PC-3 (cell line): ENCODE measurements at regions not wholly inside any gene's neighbourhood (a gene's known extent, or its start where the extent isn't known, plus 50 kb on each side); places are given as distances from the start of the nearest gene placed in this dataset.
"Not testable (repeated sequence)": the region's sequence is repeated elsewhere in the genome, so short reads cannot be mapped to it uniquely, and the experiment has no call there.

ENCODE experiments used
- ATAC-seq: fragments of 200-7000 bp; cut with Tn5 transposase; 2 replicates; pipeline ENCODE4 v1.9.1; 2020; ENCODE audit warnings: mild to moderate bottlenecking, moderate library complexity
- BruUV-seq: library from RNA; stranded (reverse); fragments of 400-500 nt; replicated peaks from 2 replicates; lab custom pipeline; 2021; lab: Mats Ljungman, UMichigan
- CTCF ChIA-PET: fragments of 300-600 bp; sonication (Branson Sonifier 250); formaldehyde crosslinking; loops from one replicate; lab custom pipeline; 2022; ENCODE audit warnings: antibody characterized with exemption; lab: Charles Lee
- POLR2A ChIA-PET: fragments of 300-600 bp; sonication (Branson Sonifier 250); formaldehyde crosslinking; loops from one replicate; lab custom pipeline; 2022; ENCODE audit warnings: antibody characterized with exemption; ENCODE audit not compliant: unreplicated experiment; lab: Charles Lee
- DNase-seq: peaks from one replicate; pipeline ENCODE4 v3.0.0-alpha.2; 2015
- H2AFZ ChIP-seq: fragments of 300-600 bp; sonication (generic); 2 replicates; pipeline ENCODE4 v1.6.0; 2016; ENCODE audit warnings: antibody characterized with exemption, low read length
- H3F3A ChIP-seq: fragments of 300-600 bp; sonication (generic); one replicate; pipeline ENCODE4 v1.6.0; 2017; ENCODE audit warnings: antibody characterized with exemption, low read length, control low read depth, mild to moderate bottlenecking; ENCODE audit not compliant: unreplicated experiment
- H3K27ac ChIP-seq: fragments of 300-600 bp; sonication (generic); 2 replicates; pipeline ENCODE4 v1.5.1; 2016; ENCODE audit warnings: mild to moderate bottlenecking, low read length
- H3K27me3 ChIP-seq: fragments of 300-600 bp; sonication (generic); 2 replicates; pipeline ENCODE4 v1.6.1; 2016; ENCODE audit warnings: low read length, mixed read lengths
- H3K36me3 ChIP-seq: fragments of 300-600 bp; sonication (generic); 2 replicates; pipeline ENCODE4 v1.6.1; 2016; ENCODE audit warnings: low read depth, mixed run types, low read length, mixed read lengths
- H3K4me1 ChIP-seq: fragments of 300-600 bp; sonication (generic); 2 replicates; pipeline ENCODE4 v1.5.1; 2016; ENCODE audit warnings: low read length; ENCODE audit not compliant: insufficient read depth
- H3K4me2 ChIP-seq: fragments of 300-600 bp; sonication (generic); 2 replicates; pipeline ENCODE4 v1.6.0; 2016; ENCODE audit warnings: low read length
- H3K4me3 ChIP-seq: fragments of 300-600 bp; sonication (generic); 2 replicates; pipeline ENCODE4 v1.5.1; 2016; ENCODE audit warnings: mild to moderate bottlenecking, low read length, mixed read lengths
- H3K79me2 ChIP-seq: fragments of 300-600 bp; sonication (generic); 2 replicates; pipeline ENCODE4 v1.6.1; 2017; ENCODE audit warnings: low read length, mixed read lengths
- H3K9ac ChIP-seq: fragments of 300-600 bp; sonication (generic); 2 replicates; pipeline ENCODE4 v1.6.0; 2016; ENCODE audit warnings: mild to moderate bottlenecking, low read length
- H3K9me2 ChIP-seq: fragments of 300-600 bp; sonication (generic); replicated peaks from 2 replicates; pipeline ENCODE4 v1.6.1; 2016; ENCODE audit warnings: mixed run types, low read length, mixed read lengths
- H3K9me3 ChIP-seq: fragments of 300-600 bp; sonication (generic); 2 replicates; pipeline ENCODE4 v1.6.1; 2016; ENCODE audit warnings: low read length, mixed read lengths
- H4K20me1 ChIP-seq: fragments of 300-600 bp; sonication (generic); 2 replicates; pipeline ENCODE4 v1.6.1; 2016; ENCODE audit warnings: low read length, mixed read lengths
- EZH2 ChIP-seq: fragments of 300-600 bp; sonication (generic); IDR thresholded peaks from one replicate; pipeline ENCODE4 v1.6.1; 2017; ENCODE audit warnings: antibody characterized with exemption, mild to moderate bottlenecking, low read length; ENCODE audit not compliant: unreplicated experiment
- EZH2phosphoT487 ChIP-seq: fragments of 300-600 bp; sonication (generic); IDR thresholded peaks from 2 replicates; pipeline ENCODE4 v1.6.1; 2018; ENCODE audit warnings: mild to moderate bottlenecking, antibody characterized with exemption, low read length, borderline replicate concordance
- intact Hi-C: fragments of 100-400 bp; cut with micrococcal nuclease; formaldehyde crosslinking; loops from 2 replicates; pipeline ENCODE4 v1.9.0; 2023
- TF ChIP-seq, protein P1 (sequence below): fragments of 300-600 bp; sonication (generic); conservative IDR thresholded peaks from 2 replicates; pipeline ENCODE4 v1.5.1; 2017; ENCODE audit warnings: antibody characterized with exemption, low read depth, mild to moderate bottlenecking, low read length

DNA sequence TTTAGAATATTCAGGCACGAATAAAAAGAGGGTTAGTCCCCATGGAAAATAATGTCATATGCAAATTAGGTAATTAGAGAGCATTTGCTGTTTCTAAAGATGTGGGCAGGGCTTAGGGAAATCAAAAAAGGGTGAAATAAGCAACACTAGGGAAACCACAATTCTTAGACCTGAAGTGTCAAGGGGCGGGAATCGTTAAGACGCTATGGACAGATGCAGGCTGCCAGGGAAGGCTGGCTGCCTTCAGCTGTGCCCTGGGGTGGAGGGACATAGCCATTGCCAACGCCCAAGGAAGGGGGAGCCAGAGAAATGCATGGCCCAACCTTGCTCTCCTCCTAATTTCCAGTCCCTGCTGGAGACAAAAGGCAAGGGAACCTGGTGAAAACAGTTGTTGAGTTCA is 141.7 kb upstream of the PROK2 start:
- H3K9ac ChIP-seq = no peak overlapping the region
- intact Hi-C loops = loop anchor here (1.0 kb wide), 1 partner anchor 896 kb away; no protein-coding TSS in a partner anchor
- no peaks in the 10 kb centered on the region for H3K79me2 ChIP-seq
- peaks cover 41% of the 10 kb centered on the region for H3K27me3 ChIP-seq
- H4K20me1 ChIP-seq = no peaks in the 10 kb centered on the region
- no peak overlapping the region for H2AFZ ChIP-seq
- no peaks in the 10 kb centered on the region for H3K9me3 ChIP-seq
- DNase-seq (no peak), ATAC-seq (no peak)
- ChIA-PET POLR2A (no interaction called here), CTCF (no interaction called here)
- no peaks in the 10 kb centered on the region for H3K9me2 ChIP-seq
- H3F3A ChIP-seq = no peaks in the 10 kb centered on the region
- no peak for TF ChIP-seq EZH2phosphoT487
- no peak for TF ChIP-seq EZH2
- TF ChIP-seq, protein P1, sequence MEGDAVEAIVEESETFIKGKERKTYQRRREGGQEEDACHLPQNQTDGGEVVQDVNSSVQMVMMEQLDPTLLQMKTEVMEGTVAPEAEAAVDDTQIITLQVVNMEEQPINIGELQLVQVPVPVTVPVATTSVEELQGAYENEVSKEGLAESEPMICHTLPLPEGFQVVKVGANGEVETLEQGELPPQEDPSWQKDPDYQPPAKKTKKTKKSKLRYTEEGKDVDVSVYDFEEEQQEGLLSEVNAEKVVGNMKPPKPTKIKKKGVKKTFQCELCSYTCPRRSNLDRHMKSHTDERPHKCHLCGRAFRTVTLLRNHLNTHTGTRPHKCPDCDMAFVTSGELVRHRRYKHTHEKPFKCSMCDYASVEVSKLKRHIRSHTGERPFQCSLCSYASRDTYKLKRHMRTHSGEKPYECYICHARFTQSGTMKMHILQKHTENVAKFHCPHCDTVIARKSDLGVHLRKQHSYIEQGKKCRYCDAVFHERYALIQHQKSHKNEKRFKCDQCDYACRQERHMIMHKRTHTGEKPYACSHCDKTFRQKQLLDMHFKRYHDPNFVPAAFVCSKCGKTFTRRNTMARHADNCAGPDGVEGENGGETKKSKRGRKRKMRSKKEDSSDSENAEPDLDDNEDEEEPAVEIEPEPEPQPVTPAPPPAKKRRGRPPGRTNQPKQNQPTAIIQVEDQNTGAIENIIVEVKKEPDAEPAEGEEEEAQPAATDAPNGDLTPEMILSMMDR = no peak
- H3K4me3 ChIP-seq = no peak overlapping the region
- no peaks in the 10 kb centered on the region for H3K36me3 ChIP-seq
- no peaks in the 10 kb centered on the region for H3K4me1 ChIP-seq
- no peak overlapping the region for H3K4me2 ChIP-seq
- BruUV-seq = no TSS peak
- H3K27ac ChIP-seq = no peak overlapping the region

GRCh38 chr3:71926262-71926600 is 141.3 kb upstream of the PROK2 start:
- BruUV-seq = no TSS peak
- no peak overlapping the region for H3K9ac ChIP-seq
- ATAC-seq (peak; percentile 81), DNase-seq (peak; percentile 74)
- H2AFZ ChIP-seq = no peak overlapping the region
- peaks cover 42% of the 10 kb centered on the region for H3K27me3 ChIP-seq
- no peaks in the 10 kb centered on the region for H3K79me2 ChIP-seq
- intact Hi-C loops = loop anchor here (1.0 kb wide), 1 partner anchor 896 kb away; no protein-coding TSS in a partner anchor
- H3K9me2 ChIP-seq = no peaks in the 10 kb centered on the region
- no peak overlapping the region for H3K27ac ChIP-seq
- H3K4me3 ChIP-seq = no peak overlapping the region
- no peaks in the 10 kb centered on the region for H3K4me1 ChIP-seq
- H3K9me3 ChIP-seq = no peaks in the 10 kb centered on the region
- no peak overlapping the region for H3K4me2 ChIP-seq
- no peaks in the 10 kb centered on the region for H3K36me3 ChIP-seq
- ChIA-PET CTCF (interaction anchor here (0.6 kb wide), 1 partner anchor 892 kb away, joined by 3 read pairs; no protein-coding TSS in a partner anchor), POLR2A (no interaction called here)
- no peaks in the 10 kb centered on the region for H4K20me1 ChIP-seq
- TF ChIP-seq EZH2phosphoT487 = no peak
- TF ChIP-seq, protein P1 = peak; percentile 84
- H3F3A ChIP-seq = no peaks in the 10 kb centered on the region

DNA sequence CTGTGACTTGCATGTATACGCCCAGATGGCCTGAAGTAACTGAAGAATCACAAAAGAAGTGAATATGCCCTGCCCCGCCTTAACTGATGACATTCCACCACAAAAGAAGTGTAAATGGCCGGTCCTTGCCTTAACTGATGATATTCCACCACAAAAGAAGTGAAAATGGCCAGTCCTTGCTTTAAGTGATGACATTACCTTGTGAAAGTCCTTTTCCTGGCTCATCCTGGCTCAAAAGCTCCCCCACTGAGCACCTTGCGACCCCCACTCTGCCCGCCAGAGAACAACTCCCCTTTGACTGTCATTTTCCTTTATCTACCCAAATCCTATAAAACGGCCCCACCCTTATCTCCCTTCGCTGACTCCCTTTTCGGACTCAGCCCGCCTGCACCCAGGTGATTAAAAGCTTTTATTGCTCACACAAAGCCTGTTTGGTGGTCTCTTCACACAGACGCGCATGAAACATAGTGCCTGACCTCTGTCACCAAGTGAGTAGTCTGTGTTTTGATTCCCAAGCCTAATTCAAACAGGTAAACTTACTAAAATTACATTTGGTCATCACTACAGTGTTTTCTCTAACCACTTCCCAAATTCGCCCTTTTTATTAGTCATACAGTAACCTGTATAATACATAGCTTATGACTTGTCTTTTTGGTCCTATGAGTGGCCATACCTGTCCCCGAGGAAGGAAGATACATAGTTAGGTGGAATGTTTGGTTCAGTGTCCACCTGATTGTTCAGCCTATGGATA is 140.7 kb upstream of the PROK2 start:
- peak; percentile 46; the same call in 1 of the 2 replicates for ATAC-seq
- H3K9ac ChIP-seq, H3K4me3 ChIP-seq, H4K20me1 ChIP-seq, H3K79me2 ChIP-seq, H3K9me3 ChIP-seq, POLR2A ChIA-PET, H2AFZ ChIP-seq, H3K27ac ChIP-seq, BruUV-seq, H3K4me2 ChIP-seq, H3F3A ChIP-seq, H3K4me1 ChIP-seq, H3K36me3 ChIP-seq, H3K9me2 ChIP-seq, DNase-seq: not testable (repeated sequence)
- H3K27me3 ChIP-seq = peaks cover 45% of the 10 kb centered on the region
- intact Hi-C loops = loop anchor here (1.0 kb wide), 1 partner anchor 897 kb away; no protein-coding TSS in a partner anchor
- CTCF ChIA-PET = interaction anchor here (0.6 kb wide), 1 partner anchor 893 kb away, joined by 3 read pairs; no protein-coding TSS in a partner anchor
